ENCODE measurements at regions not wholly inside any gene's neighbourhood (a gene's known extent, or its start where the extent isn't known, plus 50 kb on each side); places are given as distances from the start of the nearest gene placed in this dataset.

- TF ChIP-seq, protein P1, sequence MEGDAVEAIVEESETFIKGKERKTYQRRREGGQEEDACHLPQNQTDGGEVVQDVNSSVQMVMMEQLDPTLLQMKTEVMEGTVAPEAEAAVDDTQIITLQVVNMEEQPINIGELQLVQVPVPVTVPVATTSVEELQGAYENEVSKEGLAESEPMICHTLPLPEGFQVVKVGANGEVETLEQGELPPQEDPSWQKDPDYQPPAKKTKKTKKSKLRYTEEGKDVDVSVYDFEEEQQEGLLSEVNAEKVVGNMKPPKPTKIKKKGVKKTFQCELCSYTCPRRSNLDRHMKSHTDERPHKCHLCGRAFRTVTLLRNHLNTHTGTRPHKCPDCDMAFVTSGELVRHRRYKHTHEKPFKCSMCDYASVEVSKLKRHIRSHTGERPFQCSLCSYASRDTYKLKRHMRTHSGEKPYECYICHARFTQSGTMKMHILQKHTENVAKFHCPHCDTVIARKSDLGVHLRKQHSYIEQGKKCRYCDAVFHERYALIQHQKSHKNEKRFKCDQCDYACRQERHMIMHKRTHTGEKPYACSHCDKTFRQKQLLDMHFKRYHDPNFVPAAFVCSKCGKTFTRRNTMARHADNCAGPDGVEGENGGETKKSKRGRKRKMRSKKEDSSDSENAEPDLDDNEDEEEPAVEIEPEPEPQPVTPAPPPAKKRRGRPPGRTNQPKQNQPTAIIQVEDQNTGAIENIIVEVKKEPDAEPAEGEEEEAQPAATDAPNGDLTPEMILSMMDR (IDR thresholded peaks at IDR 0.05), result no peak
- TF ChIP-seq POLR2AphosphoS5 (IDR thresholded peaks at IDR 0.05), result no peak
- TF ChIP-seq POLR2A (IDR thresholded peaks at IDR 0.05), result no peak
- DNase-seq (ENCODE audit: low spot score in 2 of 2), result no peak
- Histone ChIP-seq H3K36me3 (no peaks in the 10 kb centered on the region), H3K27me3 (no peaks in the 10 kb centered on the region), H3K4me1 (no peaks in the 10 kb centered on the region), H3K9me3 (no peaks in the 10 kb centered on the region), H3K27ac (no peak overlapping the region), H3K4me3 (no peak overlapping the region)
- intact Hi-C loops (cut with DNase I; ENCODE audit: low total_unique reads), result no loop called here
Measured at GRCh38 chr21:23099185-23099584, 2101.0 kb downstream of the NCAM2 start.

GRCh38 chr21:23101111-23101510 lies 2102.9 kb downstream of the NCAM2 start:
- no peak overlapping the region for H3K4me3 ChIP-seq
- H3K4me1 ChIP-seq, result no peaks in the 10 kb centered on the region
- TF ChIP-seq, protein P1 (IDR thresholded peaks at IDR 0.05), result no peak
- no peak for TF ChIP-seq POLR2AphosphoS5 (IDR thresholded peaks at IDR 0.05)
- TF ChIP-seq POLR2A (IDR thresholded peaks at IDR 0.05), result no peak
- no peak overlapping the region for H3K27ac ChIP-seq
- H3K36me3 ChIP-seq, result no peaks in the 10 kb centered on the region
- DNase-seq (ENCODE audit: low spot score in 2 of 2), result no peak
- H3K27me3 ChIP-seq, result no peaks in the 10 kb centered on the region
- intact Hi-C loops (cut with DNase I; ENCODE audit: low total_unique reads), result no loop called here
- H3K9me3 ChIP-seq, result no peaks in the 10 kb centered on the region

DNA sequence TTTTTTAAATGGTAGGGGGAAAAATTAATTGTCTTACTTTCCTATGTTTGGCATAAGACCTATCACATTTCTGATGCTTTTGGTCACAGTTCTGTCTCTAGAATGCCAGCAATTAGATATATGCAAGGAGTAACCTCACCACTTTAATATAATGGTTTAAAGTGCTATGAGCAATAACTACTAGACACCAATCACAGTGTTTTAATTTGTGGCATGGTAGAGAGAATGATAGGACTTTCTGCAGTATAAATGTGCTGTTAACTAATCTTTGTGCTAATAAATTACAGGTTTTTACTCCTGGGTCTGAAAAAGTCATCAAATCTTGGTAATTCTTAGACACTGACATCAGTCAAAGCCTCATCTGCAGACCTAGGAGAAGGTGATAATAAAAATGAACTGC lies 2110.3 kb downstream of the NCAM2 start:
- no peaks in the 10 kb centered on the region for H3K36me3 ChIP-seq
- no peaks in the 10 kb centered on the region for H3K4me1 ChIP-seq
- no peak for TF ChIP-seq POLR2A (IDR thresholded peaks at IDR 0.05)
- TF ChIP-seq POLR2AphosphoS5 (IDR thresholded peaks at IDR 0.05), result no peak
- TF ChIP-seq, protein P1 (IDR thresholded peaks at IDR 0.05), result no peak
- DNase-seq (ENCODE audit: low spot score in 2 of 2), result no peak
- intact Hi-C loops (cut with DNase I; ENCODE audit: low total_unique reads), result no loop called here
- no peak overlapping the region for H3K4me3 ChIP-seq
- no peaks in the 10 kb centered on the region for H3K9me3 ChIP-seq
- H3K27me3 ChIP-seq, result no peaks in the 10 kb centered on the region
- H3K27ac ChIP-seq, result no peak overlapping the region

GRCh38 chr21:23111070-23111600 lies 2112.9 kb downstream of the NCAM2 start:
- no peak for DNase-seq (ENCODE audit: low spot score in 2 of 2)
- Histone ChIP-seq H3K4me3 (no peak overlapping the region), H3K27ac (no peak overlapping the region), H3K36me3 (no peaks in the 10 kb centered on the region), H3K9me3 (no peaks in the 10 kb centered on the region), H3K27me3 (no peaks in the 10 kb centered on the region), H3K4me1 (no peaks in the 10 kb centered on the region)
- TF ChIP-seq POLR2AphosphoS5 (IDR thresholded peaks at IDR 0.05), result no peak
- TF ChIP-seq, protein P1 (IDR thresholded peaks at IDR 0.05), result no peak
- TF ChIP-seq POLR2A (IDR thresholded peaks at IDR 0.05), result no peak
- intact Hi-C loops (cut with DNase I; ENCODE audit: low total_unique reads), result no loop called here

DNA sequence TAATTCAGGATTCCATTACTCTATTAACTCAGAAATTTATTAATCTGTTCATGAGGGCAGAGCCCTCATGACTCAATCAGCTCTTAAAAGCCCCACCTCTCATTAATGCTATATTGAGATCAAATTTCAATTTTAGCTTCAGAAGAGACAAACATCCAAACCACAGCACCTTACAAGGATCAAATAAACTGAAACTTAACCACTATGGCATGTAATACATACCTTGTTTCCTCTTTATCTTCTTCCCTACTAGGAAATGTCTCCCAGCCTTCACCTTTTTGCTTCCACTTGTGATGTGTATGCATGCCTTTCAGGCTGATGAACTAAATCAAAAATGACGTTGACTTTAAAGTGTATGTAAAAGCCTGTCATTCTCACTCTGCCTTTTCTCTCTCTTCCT lies 2121.3 kb downstream of the NCAM2 start:
- intact Hi-C loops (cut with DNase I; ENCODE audit: low total_unique reads), result no loop called here
- Histone ChIP-seq H3K9me3 (no peaks in the 10 kb centered on the region), H3K36me3 (no peaks in the 10 kb centered on the region), H3K4me1 (no peaks in the 10 kb centered on the region), H3K4me3 (no peak overlapping the region), H3K27me3 (no peaks in the 10 kb centered on the region), H3K27ac (no peak overlapping the region)
- no peak for DNase-seq (ENCODE audit: low spot score in 2 of 2)
- TF ChIP-seq POLR2A (IDR thresholded peaks at IDR 0.05) (no peak), POLR2AphosphoS5 (IDR thresholded peaks at IDR 0.05) (no peak)
- TF ChIP-seq, protein P1 (IDR thresholded peaks at IDR 0.05), result no peak

Data from breast epithelium (tissue), 4 donors.